ENCODE measurements at regions not wholly inside any gene's neighbourhood (a gene's known extent, or its start where the extent isn't known, plus 50 kb on each side); places are given as distances from the start of the nearest gene placed in this dataset.

- CTCF ChIA-PET = interaction anchor here (0.8 to 1.2 kb wide), 2 partner anchors 8 to 34 kb away, joined by 3 to 6 read pairs; no protein-coding TSS in a partner anchor
- POLR2A ChIA-PET = no interaction called here
- no peak for DNase-seq (ENCODE audit: extremely low spot score)
- no peak for TF ChIP-seq CTCF (IDR thresholded peaks at IDR 0.05; ENCODE audit: control extremely low read depth, extremely low read depth, low read depth, missing control alignments)
Measured at GRCh38 chr16:55043499-55043898, 112.8 kb downstream of the IRX5 start.

- no peak for DNase-seq (ENCODE audit: extremely low spot score)
- TF ChIP-seq CTCF (IDR thresholded peaks at IDR 0.05; ENCODE audit: control extremely low read depth, extremely low read depth, low read depth, missing control alignments) = no peak
- ChIA-PET CTCF (interaction anchor here (1.2 kb wide), 1 partner anchor 9 kb away, joined by 6 read pairs; no protein-coding TSS in a partner anchor), POLR2A (no interaction called here)
Measured at GRCh38 chr16:55044201-55044975, 113.7 kb downstream of the IRX5 start.

GRCh38 chr16:55045329-55045728 is 114.7 kb downstream of the IRX5 start:
- no peak for TF ChIP-seq CTCF (IDR thresholded peaks at IDR 0.05; ENCODE audit: control extremely low read depth, extremely low read depth, low read depth, missing control alignments)
- CTCF ChIA-PET = interaction anchor here (1.3 kb wide), 1 partner anchor 212 kb away, joined by 3 read pairs; no protein-coding TSS in a partner anchor
- POLR2A ChIA-PET = no interaction called here
- no peak for DNase-seq (ENCODE audit: extremely low spot score)

GRCh38 chr16:55045756-55046460 is 115.2 kb downstream of the IRX5 start:
- ChIA-PET CTCF (interaction anchor here (1.1 to 1.3 kb wide), 2 partner anchors 12 to 212 kb away, joined by 3 read pairs; no protein-coding TSS in a partner anchor), POLR2A (no interaction called here)
- no peak for DNase-seq (ENCODE audit: extremely low spot score)
- no peak for TF ChIP-seq CTCF (IDR thresholded peaks at IDR 0.05; ENCODE audit: control extremely low read depth, extremely low read depth, low read depth, missing control alignments)

GRCh38 chr16:55046513-55046912 is 115.8 kb downstream of the IRX5 start:
- DNase-seq (ENCODE audit: extremely low spot score) = no peak
- ChIA-PET POLR2A (no interaction called here), CTCF (interaction anchor here (1.1 to 1.3 kb wide), 2 partner anchors 13 to 211 kb away, joined by 3 read pairs; no protein-coding TSS in a partner anchor)
- no peak for TF ChIP-seq CTCF (IDR thresholded peaks at IDR 0.05; ENCODE audit: control extremely low read depth, extremely low read depth, low read depth, missing control alignments)

GRCh38 chr16:55046916-55047315 is 116.3 kb downstream of the IRX5 start:
- ChIA-PET POLR2A (no interaction called here), CTCF (interaction anchor here (1.1 kb wide), 1 partner anchor 13 kb away, joined by 3 read pairs; no protein-coding TSS in a partner anchor)
- DNase-seq (ENCODE audit: extremely low spot score) = no peak
- no peak for TF ChIP-seq CTCF (IDR thresholded peaks at IDR 0.05; ENCODE audit: control extremely low read depth, extremely low read depth, low read depth, missing control alignments)
